H1 (cell line): ENCODE measurements at regions not wholly inside any gene's neighbourhood (a gene's known extent, or its start where the extent isn't known, plus 50 kb on each side); places are given as distances from the start of the nearest gene placed in this dataset.

ENCODE experiments used
- CTCF ChIA-PET: fragments of 300-600 bp; sonication (Branson Sonifier 250); formaldehyde crosslinking; loops from one replicate; lab custom pipeline; 2021; ENCODE audit not compliant: partially characterized antibody; lab: Charles Lee
- POLR2A ChIA-PET: fragments of 300-600 bp; sonication (Branson Sonifier 250); formaldehyde crosslinking; loops from one replicate; lab custom pipeline; 2021; ENCODE audit warnings: inconsistent platforms; ENCODE audit not compliant: partially characterized antibody; lab: Charles Lee
- DNase-seq, 2 experiments: peaks; one replicate each; pipeline versions ENCODE4 v3.0.0 to v3.0.0-alpha.2; 2010 to 2022; ENCODE audit warnings: low spot score in 2 of 2, low read depth in 1 of 2, mixed read lengths in 1 of 2
- FAIRE-seq: peaks from 2 replicates; lab custom pipeline; 2011; peaks lifted over from hg19 to GRCh38; lab: Jason Lieb, UNC
- H2AFZ ChIP-seq: 2 replicates; pipeline ENCODE4 v1.8.1; 2012; ENCODE audit warnings: low read length, inconsistent platforms
- H2AK5ac ChIP-seq: 2 replicates; pipeline ENCODE4 v1.6.1; 2013; ENCODE audit warnings: low read depth, low read length
- H2BK120ac ChIP-seq: replicated peaks from 2 replicates; pipeline ENCODE3; 2013; ENCODE audit warnings: low read depth, low read length, inconsistent platforms
- H2BK12ac ChIP-seq: 2 replicates; pipeline ENCODE4 v1.6.1; 2013; ENCODE audit warnings: low read depth, low read length
- H2BK15ac ChIP-seq: 2 replicates; pipeline ENCODE4 v1.6.1; 2013; ENCODE audit warnings: low read length
- H2BK20ac ChIP-seq: 2 replicates; pipeline ENCODE4 v1.6.1; 2013; ENCODE audit warnings: low read length
- H2BK5ac ChIP-seq: 2 replicates; pipeline ENCODE4 v1.6.1; 2013; ENCODE audit warnings: low read depth, low read length
- H3K14ac ChIP-seq: 2 replicates; pipeline ENCODE4 v1.6.1; 2013; ENCODE audit warnings: inconsistent platforms; ENCODE audit not compliant: insufficient read length
- H3K18ac ChIP-seq: 2 replicates; pipeline ENCODE4 v1.6.1; 2013; ENCODE audit warnings: low read length; ENCODE audit errors: extremely low read depth
- H3K23ac ChIP-seq: 2 replicates; pipeline ENCODE4 v1.6.1; 2013; ENCODE audit warnings: inconsistent platforms; ENCODE audit not compliant: insufficient read length
- H3K23me2 ChIP-seq: 2 replicates; pipeline ENCODE4 v1.6.1; 2013; ENCODE audit warnings: low read depth, low read length
- H3K27ac ChIP-seq: 2 replicates; pipeline ENCODE4 v1.6.1; 2011; ENCODE audit warnings: low read depth, low read length, inconsistent platforms
- H3K27me3 ChIP-seq, 4 experiments: replicated peaks in 1 of 4; 1 replicate in 1 of 4; 2 replicates in 3 of 4; pipeline versions ENCODE4 v1.6.1 to v1.8.1; 2011 to 2013; ENCODE audit warnings: low read length in 3 of 4, mild to moderate bottlenecking in 3 of 4, inconsistent platforms in 2 of 4, mixed read lengths in 2 of 4, moderate library complexity in 1 of 4; ENCODE audit not compliant: control insufficient read depth in 3 of 4, insufficient read depth in 3 of 4; ENCODE audit errors: extremely low read depth in 1 of 4
- H3K36me3 ChIP-seq, 4 experiments: 2 replicates each; pipeline versions ENCODE4 v1.6.1 to v1.8.1; 2011 to 2013; ENCODE audit warnings: mild to moderate bottlenecking in 4 of 4, low read length in 3 of 4, moderate library complexity in 2 of 4, control low read depth in 1 of 4, inconsistent platforms in 1 of 4; ENCODE audit not compliant: insufficient read depth in 4 of 4, control insufficient read depth in 2 of 4
- H3K4ac ChIP-seq: replicated peaks from 2 replicates; pipeline ENCODE3; 2013; ENCODE audit warnings: low read length, low read depth, mixed read lengths, inconsistent platforms; ENCODE audit not compliant: insufficient read length
- H3K4me1 ChIP-seq, 4 experiments: replicated peaks in 1 of 4; 1 replicate in 1 of 4; 2 replicates in 3 of 4; pipeline versions ENCODE4 v1.6.1 to v1.8.1; 2011 to 2013; ENCODE audit warnings: low read length in 3 of 4, inconsistent platforms in 2 of 4, mixed read lengths in 1 of 4; ENCODE audit not compliant: insufficient read depth in 4 of 4, control insufficient read depth in 3 of 4
- H3K4me2 ChIP-seq, 2 experiments: 2 replicates each; pipeline versions ENCODE4 v1.6.1 to v1.8.1; 2011 to 2013; ENCODE audit warnings: low read depth in 2 of 2, low read length in 2 of 2, control low read depth in 1 of 2, inconsistent platforms in 1 of 2, mild to moderate bottlenecking in 1 of 2; ENCODE audit not compliant: insufficient read depth in 1 of 2
- H3K4me3 ChIP-seq, 4 experiments: fragments of 200-600, 300-600 bp in 1 of 4; sonication (generic), shearing (Covaris generic), sonication (Bioruptor Twin) in 1 of 4; 2 replicates each; pipeline versions ENCODE4 v1.5.1 to v1.8.1; 2011 to 2016; ENCODE audit warnings: low read length in 4 of 4, low read depth in 3 of 4, control low read depth in 2 of 4, inconsistent platforms in 2 of 4, mild to moderate bottlenecking in 2 of 4, mixed read lengths in 1 of 4, moderate library complexity in 1 of 4; ENCODE audit not compliant: insufficient read depth in 2 of 4; ENCODE audit errors: extremely low read depth in 1 of 4
- H3K56ac ChIP-seq: replicated peaks from 2 replicates; pipeline ENCODE3; 2013; ENCODE audit warnings: low read depth, mild to moderate bottlenecking, mixed read lengths, low read length, inconsistent platforms; ENCODE audit not compliant: insufficient read length
- H3K79me1 ChIP-seq: 2 replicates; pipeline ENCODE4 v1.6.1; 2013; ENCODE audit warnings: low read depth, low read length, control low read depth
- H3K79me2 ChIP-seq, 2 experiments: 2 replicates each; pipeline versions ENCODE4 v1.6.1 to v1.8.1; 2012 to 2013; ENCODE audit warnings: low read length in 2 of 2, mild to moderate bottlenecking in 2 of 2, inconsistent platforms in 1 of 2; ENCODE audit not compliant: insufficient read depth in 2 of 2, control insufficient read depth in 1 of 2
- H3K9ac ChIP-seq, 4 experiments: replicated peaks in 1 of 4; 1 replicate in 1 of 4; 2 replicates in 3 of 4; pipeline versions ENCODE4 v1.6.1 to v1.8.1; 2011 to 2013; ENCODE audit warnings: low read depth in 3 of 4, low read length in 3 of 4, control low read depth in 2 of 4, mild to moderate bottlenecking in 2 of 4, moderate library complexity in 2 of 4, inconsistent platforms in 1 of 4; ENCODE audit errors: extremely low read depth in 1 of 4
- H3K9me3 ChIP-seq, 2 experiments: 2 replicates each; pipeline versions ENCODE4 v1.6.1 to v1.8.1; 2012 to 2013; ENCODE audit warnings: mild to moderate bottlenecking in 2 of 2, moderate library complexity in 2 of 2, control low read depth in 1 of 2, inconsistent platforms in 1 of 2, low read depth in 1 of 2, low read length in 1 of 2, mixed read lengths in 1 of 2; ENCODE audit not compliant: insufficient read depth in 2 of 2
- H4K20me1 ChIP-seq, 2 experiments: replicated peaks in 1 of 2; 2 replicates each; pipeline versions ENCODE3 to v1.8.1; 2011 to 2013; ENCODE audit warnings: inconsistent platforms in 2 of 2, low read length in 2 of 2, mild to moderate bottlenecking in 1 of 2; ENCODE audit not compliant: insufficient read depth in 2 of 2, control insufficient read depth in 1 of 2
- H4K5ac ChIP-seq: 2 replicates; pipeline ENCODE4 v1.6.1; 2013; ENCODE audit warnings: low read length, low read depth, mixed read lengths, inconsistent platforms; ENCODE audit not compliant: insufficient read length
- H4K8ac ChIP-seq: 2 replicates; pipeline ENCODE4 v1.8.0; 2013; ENCODE audit warnings: mild to moderate bottlenecking, moderate library complexity, low read length, inconsistent platforms; ENCODE audit not compliant: insufficient read depth; ENCODE audit errors: extremely low read depth
- H4K91ac ChIP-seq: replicated peaks from 2 replicates; pipeline ENCODE3; 2013; ENCODE audit warnings: low read length, mixed read lengths, inconsistent platforms; ENCODE audit not compliant: insufficient read length
- CBX8 ChIP-seq: fragments of 300-800, 300-1000 bp; sonication (generic); IDR thresholded peaks from 2 replicates; pipeline ENCODE4 v1.7.1; 2016; ENCODE audit warnings: low read depth, low read length, borderline replicate concordance
- CEBPB ChIP-seq: IDR thresholded peaks from 2 replicates; pipeline ENCODE4 v1.6.1; 2012; ENCODE audit warnings: low read depth, low read length
- GTF2F1 ChIP-seq: IDR thresholded peaks from 2 replicates; pipeline ENCODE4 v1.6.1; 2012; ENCODE audit warnings: low read depth, low read length, improper control_type of control experiment, borderline replicate concordance
- KDM5A ChIP-seq: fragments of 200-600 bp; IDR thresholded peaks from 2 replicates; pipeline ENCODE4 v1.7.1; 2012; ENCODE audit warnings: mild to moderate bottlenecking, low read length, inconsistent platforms, mixed read lengths
- PHF8 ChIP-seq: fragments of 200-600 bp; sonication (generic); conservative IDR thresholded peaks from 2 replicates; pipeline ENCODE4 v1.7.1; 2012; ENCODE audit warnings: low read depth, mild to moderate bottlenecking, inconsistent platforms, low read length, moderate library complexity
- RFX5 ChIP-seq: IDR thresholded peaks from 2 replicates; pipeline ENCODE4 v1.6.1; 2011; ENCODE audit warnings: low read depth, low read length, improper control_type of control experiment, borderline replicate concordance
- RXRA ChIP-seq: IDR thresholded peaks from 2 replicates; pipeline ENCODE4 v1.6.1; 2011; ENCODE audit warnings: low read depth, mild to moderate bottlenecking, low read length, moderate library complexity; ENCODE audit not compliant: insufficient read depth
- SP4 ChIP-seq: IDR thresholded peaks from 2 replicates; pipeline ENCODE4 v1.6.1; 2012; ENCODE audit warnings: low read length, inconsistent platforms
- TEAD4 ChIP-seq: IDR thresholded peaks from 2 replicates; pipeline ENCODE4 v1.6.1; 2012; ENCODE audit warnings: low read depth, low read length, inconsistent platforms, mixed read lengths
- ZNF274 ChIP-seq: IDR thresholded peaks from 2 replicates; pipeline ENCODE4 v1.7.0; 2012; ENCODE audit warnings: low read length, borderline replicate concordance; ENCODE audit errors: extremely low read depth
- WGBS, 2 experiments: shearing (Covaris generic) in 1 of 2; methylation state at CpG; one replicate each; pipeline versions ENCODE4 v1.1.6 to v1.1.7; 2013 to 2015; ENCODE audit warnings: low lambda C conversion rate in 2 of 2, mixed read lengths in 2 of 2, inconsistent platforms in 1 of 2, low coverage in 1 of 2, missing lambda C conversion rate in 1 of 2; ENCODE audit not compliant: insufficient replicate concordance in 2 of 2, insufficient coverage in 1 of 2, insufficient read length in 1 of 2; ENCODE audit errors: extremely low coverage in 1 of 2, missing lambda C conversion rate in 1 of 2; 5-methylcytosine and 5-hydroxymethylcytosine counted together
- TF ChIP-seq, protein P1 (sequence below): IDR thresholded peaks from 2 replicates; pipeline ENCODE4 v1.6.1; 2011; ENCODE audit warnings: low read depth, mild to moderate bottlenecking, low read length; ENCODE audit not compliant: insufficient read depth
- TF ChIP-seq, protein P2 (sequence below): IDR thresholded peaks from 2 replicates; pipeline ENCODE4 v1.6.1; 2011; ENCODE audit warnings: low read length, improper control_type of control experiment

DNA sequence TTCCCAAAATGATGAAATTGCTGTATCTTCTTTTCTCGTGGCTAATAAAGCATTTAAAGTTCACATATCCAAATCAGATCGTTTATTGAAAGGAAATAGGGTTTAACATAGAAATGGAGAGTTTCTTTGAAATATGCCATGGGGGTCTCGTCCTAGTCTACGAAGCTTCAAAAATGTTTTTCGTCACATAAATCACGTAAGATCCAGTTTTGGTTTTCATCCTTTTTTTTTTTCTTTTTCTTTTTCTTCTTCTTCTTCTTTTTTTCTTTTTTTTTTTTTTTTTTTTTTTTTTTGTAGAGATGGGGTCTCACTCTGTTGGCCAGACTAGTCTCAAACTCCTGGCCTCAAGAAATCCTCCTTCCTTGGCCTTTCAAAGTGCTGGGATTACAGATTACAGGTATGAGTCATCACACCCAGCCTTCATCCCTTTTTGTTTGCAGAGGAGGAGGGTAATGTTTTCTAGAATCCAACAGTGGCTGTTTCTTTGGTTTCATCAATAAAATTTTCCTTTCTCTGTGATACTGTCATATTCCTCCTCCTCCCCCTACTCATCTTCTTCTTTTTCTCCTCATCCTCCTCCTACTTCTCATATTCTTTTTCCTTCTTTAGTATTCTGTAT lies 94.7 kb upstream of the LOC128125822 start:
- Histone ChIP-seq H3K9ac (no peak overlapping the region), H3K27ac (no peak overlapping the region), H3K23ac (no peak overlapping the region), H2BK20ac (no peak overlapping the region), H2BK12ac (no peak overlapping the region), H3K4me2 (no peak overlapping the region), H3K79me2 (no peaks in the 10 kb centered on the region), H3K79me1 (no peaks in the 10 kb centered on the region), H3K9me3 (no peaks in the 10 kb centered on the region), H3K27me3 (no peaks in the 10 kb centered on the region), H4K5ac (no peak overlapping the region), H3K18ac (no peak overlapping the region), H2BK15ac (no peak overlapping the region), H3K4me1 (peaks cover 0 to 4% (median 3%) of the 10 kb centered on the region in 4 experiments; a peak in 2 of 7 replicates), H3K4ac (no peak overlapping the region), H2AFZ (no peak overlapping the region), H4K8ac (no peak overlapping the region), H4K91ac (no peak overlapping the region), H3K14ac (no peak overlapping the region), H3K4me3 (no peak overlapping the region), H3K36me3 (no peaks in the 10 kb centered on the region), H2BK5ac (no peak overlapping the region), H3K23me2 (no peaks in the 10 kb centered on the region), H4K20me1 (no peaks in the 10 kb centered on the region), H2BK120ac (no peak overlapping the region), H3K56ac (no peak overlapping the region), H2AK5ac (no peak overlapping the region)
- CTCF ChIA-PET = interaction anchor here (1.2 kb wide), 1 partner anchor 9 kb away, joined by 3 read pairs; no protein-coding TSS in a partner anchor
- FAIRE-seq (no peak), DNase-seq (no peak)
- POLR2A ChIA-PET = no interaction called here
- WGBS, 2 experiments = 92% methylated on average over 6 of the region's 6 CpGs; no CpG with 5 or more reads in 1 of the 2 experiments
- TF ChIP-seq TEAD4 (no peak), ZNF274 (no peak), KDM5A (no peak), CBX8 (no peak), RXRA (no peak), RFX5 (no peak), SP4 (no peak), GTF2F1 (no peak), PHF8 (no peak), CEBPB (no peak)
- TF ChIP-seq, protein P1, sequence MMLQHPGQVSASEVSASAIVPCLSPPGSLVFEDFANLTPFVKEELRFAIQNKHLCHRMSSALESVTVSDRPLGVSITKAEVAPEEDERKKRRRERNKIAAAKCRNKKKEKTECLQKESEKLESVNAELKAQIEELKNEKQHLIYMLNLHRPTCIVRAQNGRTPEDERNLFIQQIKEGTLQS = no peak
- TF ChIP-seq, protein P2, sequence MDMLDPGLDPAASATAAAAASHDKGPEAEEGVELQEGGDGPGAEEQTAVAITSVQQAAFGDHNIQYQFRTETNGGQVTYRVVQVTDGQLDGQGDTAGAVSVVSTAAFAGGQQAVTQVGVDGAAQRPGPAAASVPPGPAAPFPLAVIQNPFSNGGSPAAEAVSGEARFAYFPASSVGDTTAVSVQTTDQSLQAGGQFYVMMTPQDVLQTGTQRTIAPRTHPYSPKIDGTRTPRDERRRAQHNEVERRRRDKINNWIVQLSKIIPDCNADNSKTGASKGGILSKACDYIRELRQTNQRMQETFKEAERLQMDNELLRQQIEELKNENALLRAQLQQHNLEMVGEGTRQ = no peak
